Peyer's patch (tissue), 4 donors: ENCODE measurements at regions not wholly inside any gene's neighbourhood (a gene's known extent, or its start where the extent isn't known, plus 50 kb on each side); places are given as distances from the start of the nearest gene placed in this dataset.

ENCODE experiments used
- CTCF ChIP-seq, 6 experiments: fragments of 450-650 bp in 4 of 6; fragments of 200-600 bp in 2 of 6; sonication (generic) in 1 of 6; IDR thresholded peaks; one replicate each; pipeline ENCODE4 v1.5.1; 2017 to 2019; ENCODE audit warnings: antibody characterized with exemption in 6 of 6, mild to moderate bottlenecking in 3 of 6, moderate library complexity in 1 of 6
- POLR2A ChIP-seq, 2 donors: fragments of 450-650 bp; IDR thresholded peaks; one replicate each; pipeline ENCODE4 v1.5.1; 2017; ENCODE audit warnings: antibody characterized with exemption in 2 of 2, mild to moderate bottlenecking in 2 of 2, moderate library complexity in 2 of 2

- TF ChIP-seq CTCF (IDR thresholded peaks at IDR 0.05) (no peak), POLR2A (IDR thresholded peaks at IDR 0.05) (no peak)
Observed at GRCh38 chr14:39492267-39492666, 60.0 kb upstream of the FBXO33 start.
